ENCODE measurements at regions not wholly inside any gene's neighbourhood (a gene's known extent, or its start where the extent isn't known, plus 50 kb on each side); places are given as distances from the start of the nearest gene placed in this dataset.

DNA sequence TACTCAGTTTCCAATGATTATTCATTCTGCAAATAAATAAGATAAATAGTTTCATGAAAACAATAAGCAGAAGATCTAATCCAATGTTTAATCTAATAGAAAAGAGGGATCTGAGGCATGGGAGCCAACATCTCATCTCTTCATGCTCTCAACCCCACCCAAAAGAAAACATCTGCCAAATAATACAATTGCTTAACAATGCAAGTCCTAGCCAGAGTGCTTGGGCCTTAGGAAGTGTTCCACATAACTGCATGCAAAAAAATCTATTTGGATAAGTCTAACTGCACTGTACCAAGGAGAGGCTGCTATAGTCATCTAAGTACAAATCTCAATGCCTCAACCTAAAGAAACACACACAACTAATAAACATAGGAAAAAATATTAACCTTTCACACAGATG lies 606.0 kb downstream of the CDH9 start:
- TF ChIP-seq CTCF (IDR thresholded peaks at IDR 0.05; ENCODE audit: low read depth, low read length, poor library complexity, severe bottlenecking) (no peak), EZH2phosphoT487 (IDR thresholded peaks at IDR 0.05; ENCODE audit: borderline replicate concordance, low read length) (no peak)

Measured in DOHH2 (cell line).